Right ventricle myocardium superior (tissue), 1 donor: ENCODE measurements at regions not wholly inside any gene's neighbourhood (a gene's known extent, or its start where the extent isn't known, plus 50 kb on each side); places are given as distances from the start of the nearest gene placed in this dataset.
A peak's percentile ranks its signal among the peaks of the same experiment; 100 is the strongest.

Source experiments
- ATAC-seq: fragments of 200-7000 bp; cut with Tn5 transposase; one replicate; pipeline ENCODE4 v1.9.1; 2020; ENCODE audit warnings: mild to moderate bottlenecking; ENCODE audit not compliant: poor library complexity
- DNase-seq: peaks from one replicate; pipeline ENCODE4 v3.0.0-alpha.2; 2020
- intact Hi-C: fragments of 100-400 bp; cut with DNase I; formaldehyde crosslinking; loops from one replicate; pipeline ENCODE4 v1.11.2; 2022
- donor health status: DM: no; HTN: yes; CAD: no; lungs with severe emphysema.

- intact Hi-C loops = no loop called here
- ATAC-seq (no peak), DNase-seq (no peak)
Observed at GRCh38 chr5:67347821-67348220, 151.2 kb upstream of the CD180 start.

- intact Hi-C loops = no loop called here
- no peak for DNase-seq
- no peak for ATAC-seq
Observed at GRCh38 chr5:67346611-67347010, 150.0 kb upstream of the CD180 start.

GRCh38 chr5:67344870-67345269 is 148.3 kb upstream of the CD180 start:
- DNase-seq = no peak
- ATAC-seq = no peak
- intact Hi-C loops = no loop called here

GRCh38 chr5:67343835-67344234 is 147.2 kb upstream of the CD180 start:
- no peak for ATAC-seq
- intact Hi-C loops = no loop called here
- no peak for DNase-seq

GRCh38 chr5:67341478-67341877 is 144.9 kb upstream of the CD180 start:
- ATAC-seq = no peak
- intact Hi-C loops = no loop called here
- DNase-seq = no peak

- ATAC-seq (no peak), DNase-seq (no peak)
- intact Hi-C loops = no loop called here
Observed at GRCh38 chr5:67339219-67339767, 142.7 kb upstream of the CD180 start.

GRCh38 chr5:67338421-67338820 is 141.8 kb upstream of the CD180 start:
- intact Hi-C loops = no loop called here
- no peak for DNase-seq
- ATAC-seq = no peak

- intact Hi-C loops = no loop called here
- ATAC-seq (no peak), DNase-seq (no peak)
Observed at GRCh38 chr5:67337751-67338150, 141.2 kb upstream of the CD180 start.

- ATAC-seq (no peak), DNase-seq (no peak)
- intact Hi-C loops = no loop called here
Observed at GRCh38 chr5:67335426-67335825, 138.8 kb upstream of the CD180 start.

GRCh38 chr5:67334373-67334772 is 137.8 kb upstream of the CD180 start:
- DNase-seq = no peak
- ATAC-seq = no peak
- intact Hi-C loops = no loop called here

GRCh38 chr5:67333171-67333570 is 136.6 kb upstream of the CD180 start:
- intact Hi-C loops = no loop called here
- DNase-seq (no peak), ATAC-seq (peak; percentile 29)

GRCh38 chr5:67331296-67331925 is 134.8 kb upstream of the CD180 start:
- ATAC-seq = no peak
- no peak for DNase-seq
- intact Hi-C loops = no loop called here

GRCh38 chr5:67319935-67320725 is 123.5 kb upstream of the CD180 start:
- ATAC-seq (no peak), DNase-seq (no peak)
- intact Hi-C loops = no loop called here

GRCh38 chr5:67318746-67319145 is 122.1 kb upstream of the CD180 start:
- no peak for ATAC-seq
- intact Hi-C loops = no loop called here
- no peak for DNase-seq

- ATAC-seq (no peak), DNase-seq (no peak)
- intact Hi-C loops = no loop called here
Observed at GRCh38 chr5:67317603-67318002, 121.0 kb upstream of the CD180 start.

- intact Hi-C loops = no loop called here
- DNase-seq (no peak), ATAC-seq (no peak)
Observed at GRCh38 chr5:67316695-67317094, 120.1 kb upstream of the CD180 start.

GRCh38 chr5:67315082-67315989 is 118.7 kb upstream of the CD180 start:
- intact Hi-C loops = no loop called here
- peak; percentile 42 for DNase-seq
- ATAC-seq = peak; percentile 34

- intact Hi-C loops = no loop called here
- DNase-seq = no peak
- ATAC-seq = no peak
Observed at GRCh38 chr5:67311701-67312100, 115.1 kb upstream of the CD180 start.

GRCh38 chr5:67311208-67311607 is 114.6 kb upstream of the CD180 start:
- intact Hi-C loops = no loop called here
- ATAC-seq = no peak
- DNase-seq = no peak
